Caco-2 (cell line): ENCODE measurements at regions not wholly inside any gene's neighbourhood (a gene's known extent, or its start where the extent isn't known, plus 50 kb on each side); places are given as distances from the start of the nearest gene placed in this dataset.

Experiments used
- BruUV-seq: library from RNA; stranded (reverse); fragments of 400-500 nt; replicated peaks from 2 replicates; lab custom pipeline; 2021; lab: Mats Ljungman, UMichigan
- CTCF ChIA-PET: fragments of 300-600 bp; sonication (Branson Sonifier 250); formaldehyde crosslinking; loops from one replicate; lab custom pipeline; 2022; ENCODE audit warnings: antibody characterized with exemption; lab: Charles Lee
- POLR2A ChIA-PET: fragments of 300-600 bp; sonication (Branson Sonifier 250); formaldehyde crosslinking; loops from one replicate; lab custom pipeline; 2022; ENCODE audit warnings: antibody characterized with exemption; lab: Charles Lee
- DNase-seq, 2 experiments: peaks; one replicate each; pipeline versions ENCODE4 v3.0.0 to v3.0.0-alpha.2; 2020 to 2022
- H3K27me3 ChIP-seq: replicated peaks from 2 replicates; pipeline ENCODE4 v1.6.0; 2011; ENCODE audit warnings: low read length; ENCODE audit not compliant: control insufficient read depth, insufficient read depth
- H3K36me3 ChIP-seq: 2 replicates; pipeline ENCODE4 v1.5.1; 2011; ENCODE audit warnings: low read length; ENCODE audit not compliant: control insufficient read depth, insufficient read depth
- H3K4me1 ChIP-seq: fragments of 250-450 bp; sonication (Bioruptor Pico); 2 replicates; pipeline ENCODE4 v1.5.1; 2020; ENCODE audit warnings: mild to moderate bottlenecking
- H3K4me3 ChIP-seq: 2 replicates; pipeline ENCODE4 v1.5.1; 2011; ENCODE audit warnings: low read depth, mild to moderate bottlenecking, control low read depth, low read length
- H3K9me3 ChIP-seq: fragments of 250-450 bp; sonication (Bioruptor Pico); 2 replicates; pipeline ENCODE4 v1.5.1; 2020; ENCODE audit warnings: mild to moderate bottlenecking, moderate library complexity
- H3K27ac Mint-ChIP-seq: one replicate; pipeline ENCODE4 v1.8.0; 2022; ENCODE audit warnings: mixed read lengths; ENCODE audit not compliant: unreplicated experiment
- H3K27me3 Mint-ChIP-seq: one replicate; pipeline ENCODE4 v1.8.0; 2022; ENCODE audit warnings: mixed read lengths; ENCODE audit not compliant: insufficient read depth, unreplicated experiment
- H3K36me3 Mint-ChIP-seq: one replicate; pipeline ENCODE4 v1.8.0; 2022; ENCODE audit warnings: mild to moderate bottlenecking, mixed read lengths; ENCODE audit not compliant: insufficient read depth, unreplicated experiment
- H3K4me1 Mint-ChIP-seq: one replicate; pipeline ENCODE4 v1.8.0; 2022; ENCODE audit warnings: low read depth, mixed read lengths; ENCODE audit not compliant: unreplicated experiment
- H3K4me3 Mint-ChIP-seq: one replicate; pipeline ENCODE4 v1.8.0; 2022; ENCODE audit warnings: mild to moderate bottlenecking, moderate library complexity, mixed read lengths; ENCODE audit not compliant: unreplicated experiment
- H3K9me3 Mint-ChIP-seq: one replicate; pipeline ENCODE4 v1.8.0; 2022; ENCODE audit warnings: mixed read lengths; ENCODE audit not compliant: unreplicated experiment
- CTCF ChIP-seq, 2 experiments: fragments of 200-600 bp in 1 of 2; IDR thresholded peaks; 1 replicate in 1 of 2; 2 replicates in 1 of 2; pipeline versions ENCODE4 v1.5.1 to v1.8.0; 2011 to 2022; ENCODE audit warnings: antibody characterized with exemption in 1 of 2, control low read depth in 1 of 2, inconsistent platforms in 1 of 2, low read depth in 1 of 2, low read length in 1 of 2, mild to moderate bottlenecking in 1 of 2, moderate library complexity in 1 of 2; ENCODE audit not compliant: insufficient read depth in 1 of 2, severe bottlenecking in 1 of 2, unreplicated experiment in 1 of 2
- intact Hi-C: fragments of 100-400 bp; cut with micrococcal nuclease; formaldehyde crosslinking; loops from one replicate; pipeline ENCODE4 v1.10.0; 2022; ENCODE audit not compliant: unreplicated experiment

GRCh38 chr2:120595739-120596138 is 139.9 kb upstream of the GLI2 start:
- Histone ChIP-seq H3K4me1 (peaks cover 10% of the 10 kb centered on the region; the same call in 1 of the 2 replicates), H3K4me3 (no peak overlapping the region), H3K36me3 (no peaks in the 10 kb centered on the region), H3K9me3 (no peaks in the 10 kb centered on the region), H3K27me3 (no peaks in the 10 kb centered on the region)
- no peaks in the 10 kb centered on the region for H3K27me3 Mint-ChIP-seq
- H3K36me3 Mint-ChIP-seq, result no peaks in the 10 kb centered on the region
- H3K27ac Mint-ChIP-seq, result no peak overlapping the region
- intact Hi-C loops, result no loop called here
- DNase-seq, result no peak
- no peaks in the 10 kb centered on the region for H3K9me3 Mint-ChIP-seq
- BruUV-seq, result no TSS peak
- peaks cover 13% of the 10 kb centered on the region for H3K4me1 Mint-ChIP-seq
- ChIA-PET POLR2A (interaction anchor here (0.7 kb wide), 1 partner anchor 34 kb away, joined by 6 read pairs; no protein-coding TSS in a partner anchor), CTCF (no interaction called here)
- TF ChIP-seq CTCF (IDR thresholded peaks at IDR 0.05; ENCODE audit: insufficient read depth in 1 of 2, low read depth in 1 of 2, low read length in 1 of 2, severe bottlenecking in 1 of 2, unreplicated experiment in 1 of 2), result no peak
- no peak overlapping the region for H3K4me3 Mint-ChIP-seq

GRCh38 chr2:120596191-120596811 is 139.4 kb upstream of the GLI2 start:
- Histone ChIP-seq H3K36me3 (no peaks in the 10 kb centered on the region), H3K27me3 (no peaks in the 10 kb centered on the region), H3K9me3 (no peaks in the 10 kb centered on the region), H3K4me3 (no peak overlapping the region), H3K4me1 (peaks cover 10% of the 10 kb centered on the region; the same call in 1 of the 2 replicates)
- no TSS peak for BruUV-seq
- intact Hi-C loops, result no loop called here
- H3K4me1 Mint-ChIP-seq, result peaks cover 13% of the 10 kb centered on the region
- H3K27ac Mint-ChIP-seq, result no peak overlapping the region
- H3K36me3 Mint-ChIP-seq, result no peaks in the 10 kb centered on the region
- no peaks in the 10 kb centered on the region for H3K9me3 Mint-ChIP-seq
- POLR2A ChIA-PET, result interaction anchor here (0.7 kb wide), 1 partner anchor 34 kb away, joined by 6 read pairs; no protein-coding TSS in a partner anchor
- H3K27me3 Mint-ChIP-seq, result no peaks in the 10 kb centered on the region
- no peak for DNase-seq
- CTCF ChIA-PET, result no interaction called here
- no peak overlapping the region for H3K4me3 Mint-ChIP-seq
- no peak for TF ChIP-seq CTCF (IDR thresholded peaks at IDR 0.05; ENCODE audit: insufficient read depth in 1 of 2, low read depth in 1 of 2, low read length in 1 of 2, severe bottlenecking in 1 of 2, unreplicated experiment in 1 of 2)

- no peaks in the 10 kb centered on the region for H3K27me3 Mint-ChIP-seq
Measured at GRCh38 chr2:120596990-120597594, 138.6 kb upstream of the GLI2 start.

More at GRCh38 chr2:120596990-120597594, 138.6 kb upstream of the GLI2 start:
- Histone ChIP-seq H3K36me3 (no peaks in the 10 kb centered on the region), H3K4me1 (peaks cover 10% of the 10 kb centered on the region; the same call in 1 of the 2 replicates), H3K27me3 (no peaks in the 10 kb centered on the region), H3K9me3 (no peaks in the 10 kb centered on the region), H3K4me3 (no peak overlapping the region)
- CTCF ChIA-PET, result no interaction called here
- Mint-ChIP-seq H3K4me3 (no peak overlapping the region), H3K27ac (no peak overlapping the region), H3K4me1 (peaks cover 13% of the 10 kb centered on the region), H3K9me3 (no peaks in the 10 kb centered on the region), H3K36me3 (no peaks in the 10 kb centered on the region)
- no peak for DNase-seq
- POLR2A ChIA-PET, result no interaction called here
- no peak for TF ChIP-seq CTCF (IDR thresholded peaks at IDR 0.05; ENCODE audit: insufficient read depth in 1 of 2, low read depth in 1 of 2, low read length in 1 of 2, severe bottlenecking in 1 of 2, unreplicated experiment in 1 of 2)
- intact Hi-C loops, result no loop called here
- no TSS peak for BruUV-seq
